ENCODE measurements at regions not wholly inside any gene's neighbourhood (a gene's known extent, or its start where the extent isn't known, plus 50 kb on each side); places are given as distances from the start of the nearest gene placed in this dataset.
"Not testable (repeated sequence)": the region's sequence is repeated elsewhere in the genome, so short reads cannot be mapped to it uniquely, and the experiment has no call there.

GRCh38 chr11:87970762-87971161 is 204.5 kb downstream of the RAB38 start:
- no peak for DNase-seq (ENCODE audit: low read depth)

GRCh38 chr11:87967459-87967858 is 207.8 kb downstream of the RAB38 start:
- no peak for DNase-seq (ENCODE audit: low read depth)

GRCh38 chr11:87966694-87967093 is 208.5 kb downstream of the RAB38 start:
- no peak for DNase-seq (ENCODE audit: low read depth)

- no peak for DNase-seq (ENCODE audit: low read depth)
Measured at GRCh38 chr11:87966216-87966615, 209.0 kb downstream of the RAB38 start.

GRCh38 chr11:87961606-87962005 is 213.6 kb downstream of the RAB38 start:
- DNase-seq (ENCODE audit: low read depth): no peak

DNA sequence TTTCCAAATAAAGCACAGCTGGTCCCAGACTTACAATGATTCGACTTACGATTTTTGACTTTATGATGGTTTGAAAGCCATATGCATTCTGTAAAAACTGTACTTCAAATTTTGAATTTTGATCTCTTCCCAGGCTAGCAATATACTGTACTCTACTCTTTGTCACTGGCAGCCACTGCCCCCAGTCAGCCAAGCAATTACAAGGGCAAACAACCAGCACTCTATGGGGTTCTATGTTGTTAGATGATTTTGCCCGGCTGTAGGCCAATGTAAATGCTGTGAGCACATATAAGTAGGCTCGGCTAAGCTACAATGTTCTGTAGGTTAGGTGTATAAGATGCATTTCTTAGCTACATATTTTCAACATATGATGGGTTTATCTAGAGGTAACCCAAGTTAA is 217.3 kb downstream of the RAB38 start:
- no peak for DNase-seq (ENCODE audit: low read depth)

DNA sequence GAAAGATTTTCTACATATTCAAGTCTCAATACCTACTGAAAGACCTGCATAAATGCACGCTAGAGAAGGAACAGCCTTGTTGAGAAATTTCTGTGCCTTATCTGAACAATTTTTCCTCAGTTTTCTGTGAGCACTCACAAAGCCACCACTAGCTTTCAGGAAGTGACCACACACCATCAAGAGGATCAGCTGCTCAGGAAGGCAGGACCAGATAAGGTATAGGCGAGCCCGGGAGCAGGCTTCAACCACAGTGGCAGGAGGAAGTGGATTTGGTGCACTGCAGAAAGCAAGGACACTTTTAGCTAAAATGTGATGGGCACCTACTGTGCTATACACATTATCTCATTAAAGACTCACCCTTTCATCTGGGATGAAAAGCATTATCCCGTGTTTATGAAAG is 220.8 kb downstream of the RAB38 start:
- DNase-seq (ENCODE audit: low read depth): no peak

GRCh38 chr11:87942786-87943185 is 232.5 kb downstream of the RAB38 start:
- no peak for DNase-seq (ENCODE audit: low read depth)

- DNase-seq (ENCODE audit: low read depth): no peak
Measured at GRCh38 chr11:87934182-87934581, 241.1 kb downstream of the RAB38 start.

- DNase-seq (ENCODE audit: low read depth): no peak
Measured at GRCh38 chr11:87926250-87926970, 248.8 kb downstream of the RAB38 start.

DNA sequence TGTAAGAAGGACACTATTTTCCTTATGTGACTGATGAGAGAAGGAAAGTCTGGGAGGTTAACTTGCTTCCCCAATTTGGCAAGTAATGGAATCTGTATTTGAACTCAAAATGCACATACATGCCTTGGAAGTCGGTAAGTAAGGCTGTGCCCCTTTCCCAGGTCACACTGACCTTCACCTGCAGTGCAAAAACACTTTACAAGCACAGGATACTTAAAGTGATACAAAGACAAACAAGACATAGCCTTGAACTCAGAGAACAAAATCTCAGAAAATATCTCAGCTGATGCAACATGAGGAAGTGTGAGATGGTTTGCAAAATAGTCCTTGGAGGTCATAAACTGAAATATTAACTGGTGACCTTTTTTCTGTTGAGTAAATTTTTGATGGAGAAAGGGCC is 251.1 kb downstream of the RAB38 start:
- no peak for DNase-seq (ENCODE audit: low read depth)

DNA sequence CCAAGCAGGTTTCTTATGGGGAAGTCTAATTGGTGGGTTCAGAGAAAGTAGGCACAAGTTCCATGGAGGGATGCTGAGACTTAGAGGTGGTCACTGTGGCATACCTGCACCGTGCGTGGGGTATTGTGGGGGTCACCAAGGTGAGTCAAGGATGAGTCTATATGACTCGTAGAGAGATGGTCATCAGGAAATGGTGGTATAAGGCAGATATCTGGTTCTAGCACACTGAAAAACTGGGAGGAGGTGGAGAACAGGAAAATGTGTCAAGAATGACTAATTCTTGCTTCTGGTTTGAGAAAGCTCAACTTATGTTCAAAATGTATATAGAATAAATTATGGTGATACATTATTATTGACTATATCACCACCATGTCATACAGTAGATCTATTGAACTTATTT is 258.1 kb downstream of the RAB38 start:
- no peak for DNase-seq (ENCODE audit: low read depth)

DNA sequence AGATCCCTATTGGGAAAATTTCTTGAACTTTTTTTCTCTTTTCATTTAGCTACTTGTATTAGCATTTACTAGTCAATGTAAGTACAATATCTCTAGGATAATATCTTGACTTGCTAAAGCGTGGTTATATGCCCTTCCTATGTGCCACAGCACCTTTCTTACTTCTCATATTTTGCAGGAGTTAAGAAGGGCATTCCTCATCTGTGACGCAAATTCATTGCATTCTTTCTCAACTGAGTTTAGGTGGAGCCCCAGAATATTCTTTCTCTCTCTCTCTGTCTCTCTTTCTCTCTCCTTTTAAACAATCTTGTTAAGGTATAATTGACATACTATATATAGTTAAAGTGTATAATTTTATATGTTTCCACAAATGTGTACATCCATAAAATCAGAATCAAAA is 266.1 kb downstream of the RAB38 start:
- no peak for DNase-seq (ENCODE audit: low read depth)

DNA sequence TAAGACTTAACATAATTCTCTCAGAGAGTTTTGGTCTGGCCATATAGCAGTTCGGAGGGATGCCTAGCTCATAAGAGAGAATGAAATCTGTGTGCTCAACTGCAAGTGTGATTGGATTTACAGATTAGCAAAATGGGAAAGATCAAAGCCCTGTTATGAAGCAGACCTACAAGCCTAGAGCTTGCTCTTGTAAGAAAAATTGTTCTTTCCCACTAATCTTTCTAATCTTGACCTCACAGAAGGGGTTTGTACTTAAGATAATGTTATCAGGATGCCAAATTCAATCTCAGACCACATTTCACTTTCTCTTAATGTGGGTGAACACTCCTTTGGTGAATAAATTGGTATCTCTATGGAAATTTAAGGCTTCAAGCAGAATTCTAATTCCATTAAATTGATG is 267.2 kb downstream of the RAB38 start:
- DNase-seq (ENCODE audit: low read depth): no peak

DNA sequence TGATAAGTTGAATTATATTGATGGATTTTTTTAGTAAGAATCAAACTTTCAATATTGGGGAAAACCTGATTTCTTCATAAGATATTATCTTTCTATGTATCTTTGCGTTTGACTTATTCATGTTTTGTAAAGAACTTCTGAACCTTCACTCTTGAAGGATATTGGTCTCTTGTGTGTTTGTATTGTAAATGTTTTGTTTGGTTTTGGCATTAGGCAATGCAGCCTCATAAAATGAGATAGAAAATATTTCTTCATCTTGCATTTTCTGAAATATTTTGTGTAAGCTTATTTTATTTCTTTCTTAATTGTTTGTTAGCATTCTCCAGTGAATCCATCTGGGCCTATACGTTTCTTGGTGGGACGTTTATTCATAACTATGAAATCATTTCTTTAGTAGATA is 271.9 kb downstream of the RAB38 start:
- DNase-seq (ENCODE audit: low read depth): no peak

GRCh38 chr11:87901341-87901740 is 273.9 kb downstream of the RAB38 start:
- DNase-seq (ENCODE audit: low read depth): no peak

DNA sequence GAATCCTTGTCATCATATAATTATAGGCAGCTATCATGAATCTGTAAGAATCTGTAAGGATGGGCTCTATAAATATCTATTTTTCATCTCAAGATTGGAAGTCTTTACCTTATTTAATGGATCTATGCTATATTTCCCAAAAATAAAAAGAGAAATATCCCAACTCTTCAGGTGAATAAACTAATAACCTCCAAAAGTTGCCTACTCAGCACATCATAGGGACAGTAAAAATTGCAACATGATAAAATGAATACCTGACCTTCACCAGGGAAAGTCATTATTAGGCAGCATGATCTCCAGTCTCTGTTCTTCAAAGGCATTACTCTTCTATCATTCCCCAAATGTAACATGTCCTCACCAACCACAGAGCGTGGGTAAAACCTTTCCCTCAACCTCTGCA is 277.3 kb downstream of the RAB38 start:
- no peak for DNase-seq (ENCODE audit: low read depth)

DNA sequence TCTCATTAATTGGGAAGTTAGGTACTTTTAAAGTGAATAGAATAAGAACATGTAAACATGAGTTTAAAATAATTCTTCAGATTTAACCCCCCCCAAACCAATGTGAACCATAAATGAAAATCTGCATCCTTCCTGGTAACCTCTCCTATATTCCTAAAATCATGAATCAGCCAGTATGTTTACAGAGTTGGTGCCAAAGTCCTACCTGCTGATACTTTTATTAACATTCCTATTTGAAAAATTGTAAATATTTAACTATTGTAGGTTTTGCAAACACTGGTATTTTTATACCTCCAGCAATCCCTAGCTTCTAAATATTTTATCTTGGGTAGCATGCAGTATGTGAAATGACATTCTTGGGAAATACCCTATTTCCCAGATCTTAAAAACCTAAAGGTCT is 278.2 kb downstream of the RAB38 start:
- DNase-seq (ENCODE audit: low read depth): no peak

GRCh38 chr11:87894961-87895360 is 280.3 kb downstream of the RAB38 start:
- no peak for DNase-seq (ENCODE audit: low read depth)

DNA sequence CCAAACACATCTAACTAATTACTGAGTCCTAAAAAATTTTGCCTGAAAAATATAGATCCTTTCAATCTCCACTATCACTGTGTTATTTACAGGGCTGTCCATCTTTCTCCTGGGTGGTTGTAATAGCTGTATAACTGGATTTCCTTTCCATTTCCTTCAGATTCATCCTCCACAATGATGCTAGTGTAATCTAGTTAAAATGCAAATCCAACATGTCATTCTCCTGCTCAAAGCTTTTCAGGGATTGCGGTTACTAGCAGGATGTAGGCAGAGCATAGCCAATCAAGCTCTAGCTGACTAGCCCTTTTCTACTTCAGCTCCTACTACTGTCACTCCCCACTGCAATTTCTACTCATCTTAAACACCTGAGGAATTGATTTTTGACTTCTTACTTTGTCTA is 283.0 kb downstream of the RAB38 start:
- DNase-seq (ENCODE audit: low read depth): no peak

DNA sequence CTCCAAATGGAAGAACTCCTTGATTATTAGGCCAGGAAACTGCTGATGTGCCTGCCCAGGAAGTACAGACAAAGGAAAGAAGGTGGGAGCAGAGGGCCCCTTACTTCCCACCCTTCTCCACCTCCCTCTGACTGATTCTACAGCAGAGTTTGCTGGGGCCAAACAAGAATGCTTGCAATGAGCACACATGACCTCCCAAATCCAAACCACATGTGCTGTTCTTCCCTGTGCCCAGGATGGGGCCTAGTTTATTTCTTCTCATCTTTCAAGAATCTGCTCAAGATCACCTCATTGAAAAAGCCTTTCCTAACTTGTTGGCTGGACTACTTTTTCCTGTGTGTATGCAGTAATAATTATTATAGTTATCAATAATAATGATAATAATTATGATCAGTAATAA is 286.1 kb downstream of the RAB38 start:
- DNase-seq (ENCODE audit: low read depth): no peak

DNA sequence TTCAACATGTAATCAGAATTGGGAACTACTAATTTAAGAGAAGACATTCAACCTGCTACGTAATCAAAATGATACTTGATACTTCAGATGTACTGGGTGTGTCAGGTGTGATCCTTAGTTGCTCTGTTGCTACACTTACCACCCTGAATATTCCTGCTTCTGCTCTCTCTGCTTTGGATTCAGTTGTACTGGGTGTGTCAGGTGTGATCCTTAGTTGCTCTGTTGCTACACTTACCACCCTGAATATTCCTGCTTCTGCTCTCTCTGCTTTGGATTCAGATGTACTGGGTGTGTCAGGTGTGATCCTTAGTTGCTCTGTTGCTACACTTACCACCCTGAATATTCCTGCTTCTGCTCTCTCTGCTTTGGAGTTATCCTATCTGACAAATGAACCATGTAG is 290.2 kb downstream of the RAB38 start:
- DNase-seq (ENCODE audit: low read depth): not testable (repeated sequence)

DNA sequence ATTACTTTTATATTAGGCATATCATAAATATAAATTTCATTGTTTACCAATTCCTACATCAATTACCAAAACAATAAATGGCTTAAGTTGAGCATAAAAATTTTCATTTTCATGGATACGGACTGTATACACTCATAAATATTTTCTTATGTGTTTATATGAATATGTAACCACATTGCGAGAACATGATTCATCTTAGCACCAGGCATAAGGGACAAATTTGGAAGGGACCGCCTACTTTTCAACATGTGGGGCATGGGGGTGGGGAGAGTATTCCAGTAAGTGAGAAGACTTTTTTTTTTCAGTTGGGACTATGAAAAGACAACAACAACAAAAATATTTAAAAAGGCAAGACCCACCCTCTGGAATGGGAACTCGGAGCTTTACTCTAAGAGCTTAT is 296.1 kb downstream of the RAB38 start:
- no peak for DNase-seq (ENCODE audit: low read depth)

- DNase-seq (ENCODE audit: low read depth): no peak
Measured at GRCh38 chr11:87878373-87878825, 296.8 kb downstream of the RAB38 start.

DNA sequence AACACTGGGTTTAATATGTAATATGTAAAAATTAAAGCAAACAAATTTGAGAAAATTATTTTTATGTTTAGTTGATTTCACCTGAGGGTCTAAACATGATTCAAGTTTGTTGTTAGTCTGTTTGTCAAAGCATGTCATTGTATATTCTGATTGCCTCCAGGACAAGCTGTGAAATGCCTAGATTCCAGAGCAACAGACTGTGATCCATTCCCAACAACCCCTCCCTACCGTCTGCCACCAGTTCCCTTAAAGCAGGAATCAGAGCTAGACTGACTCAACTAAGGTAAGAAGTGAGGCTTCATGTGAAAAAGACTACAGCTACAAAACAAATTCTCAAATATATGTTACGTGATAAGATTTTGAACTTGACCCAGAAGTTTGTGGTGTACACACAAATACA is 304.2 kb downstream of the RAB38 start:
- DNase-seq (ENCODE audit: low read depth): no peak
